GM12865 (cell line): ENCODE measurements at regions not wholly inside any gene's neighbourhood (a gene's known extent, or its start where the extent isn't known, plus 50 kb on each side); places are given as distances from the start of the nearest gene placed in this dataset.
A peak's percentile ranks its signal among the peaks of the same experiment; 100 is the strongest.

Experiments
- DNase-seq: peaks from one replicate; pipeline ENCODE4 v3.0.0; 2010; ENCODE audit warnings: low read depth
- H3K4me3 ChIP-seq: 2 replicates; pipeline ENCODE4 v1.5.1; 2011; ENCODE audit warnings: mild to moderate bottlenecking, low read depth, low read length, control low read depth
- CTCF ChIP-seq: IDR thresholded peaks from 2 replicates; pipeline ENCODE4 v1.5.1; 2011; ENCODE audit warnings: low read length, control low read depth, low read depth, inconsistent platforms; ENCODE audit not compliant: insufficient read depth; ENCODE audit errors: missing control alignments

GRCh38 chr2:9139491-9140443, 66.8 kb upstream of the ASAP2 start:
- peak; percentile 85 for TF ChIP-seq CTCF
- peak; percentile 64 for DNase-seq
- H3K4me3 ChIP-seq, result no peak overlapping the region

- H3K4me3 ChIP-seq, result no peak overlapping the region
- no peak for DNase-seq
Observed at GRCh38 chr2:9137379-9138150, 69.0 kb upstream of the ASAP2 start.

GRCh38 chr2:9135822-9136558, 70.6 kb upstream of the ASAP2 start:
- TF ChIP-seq CTCF, result no peak
- H3K4me3 ChIP-seq, result no peak overlapping the region
- DNase-seq, result no peak

More at GRCh38 chr2:9137379-9138150, 69.0 kb upstream of the ASAP2 start:
- TF ChIP-seq CTCF, result no peak

- H3K4me3 ChIP-seq, result no peak overlapping the region
- TF ChIP-seq CTCF, result no peak
- DNase-seq, result no peak
Observed at GRCh38 chr2:9127316-9127715, 79.3 kb upstream of the ASAP2 start.

GRCh38 chr2:9126540-9126939, 80.1 kb upstream of the ASAP2 start:
- no peak for DNase-seq
- no peak for TF ChIP-seq CTCF
- H3K4me3 ChIP-seq, result no peak overlapping the region

- H3K4me3 ChIP-seq, result no peak overlapping the region
- TF ChIP-seq CTCF, result no peak
- no peak for DNase-seq
Observed at GRCh38 chr2:9124231-9124741, 82.3 kb upstream of the ASAP2 start.
